GM19467 (cell line): ENCODE measurements at regions not wholly inside any gene's neighbourhood (a gene's known extent, or its start where the extent isn't known, plus 50 kb on each side); places are given as distances from the start of the nearest gene placed in this dataset.
"Not testable (repeated sequence)": the region's sequence is repeated elsewhere in the genome, so short reads cannot be mapped to it uniquely, and the experiment has no call there.

ENCODE experiments used
- ATAC-seq: cut with Tn5 transposase; IDR thresholded peaks from one replicate; pipeline ENCODE4 v1.9.1; 2021; ENCODE audit warnings: mild to moderate bottlenecking, moderate library complexity; ENCODE audit not compliant: unreplicated experiment

- no peak for ATAC-seq
Measured at GRCh38 chr4:156118507-156119220, 165.0 kb upstream of the CTSO start.

GRCh38 chr4:156117743-156118142, 164.1 kb upstream of the CTSO start:
- ATAC-seq, result no peak

- no peak for ATAC-seq
Measured at GRCh38 chr4:156116991-156117390, 163.3 kb upstream of the CTSO start.

- no peak for ATAC-seq
Measured at GRCh38 chr4:156113138-156113765, 159.6 kb upstream of the CTSO start.

GRCh38 chr4:156111686-156112085, 158.0 kb upstream of the CTSO start:
- no peak for ATAC-seq

GRCh38 chr4:156109943-156110900, 156.6 kb upstream of the CTSO start:
- ATAC-seq, result no peak

- not testable (repeated sequence) for ATAC-seq
Measured at GRCh38 chr4:156109087-156109486, 155.4 kb upstream of the CTSO start.

GRCh38 chr4:156103311-156103710, 149.6 kb upstream of the CTSO start:
- ATAC-seq, result no peak

- ATAC-seq, result no peak
Measured at GRCh38 chr4:156102411-156102810, 148.7 kb upstream of the CTSO start.

GRCh38 chr4:156101571-156101970, 147.9 kb upstream of the CTSO start:
- no peak for ATAC-seq

- ATAC-seq, result no peak
Measured at GRCh38 chr4:156100651-156101050, 147.0 kb upstream of the CTSO start.

GRCh38 chr4:156098805-156099204, 145.1 kb upstream of the CTSO start:
- ATAC-seq, result no peak

GRCh38 chr4:156085100-156085499, 131.4 kb upstream of the CTSO start:
- ATAC-seq, result no peak

GRCh38 chr4:156084373-156084772, 130.7 kb upstream of the CTSO start:
- no peak for ATAC-seq

GRCh38 chr4:156073976-156074375, 120.3 kb upstream of the CTSO start:
- ATAC-seq, result no peak

GRCh38 chr4:156060661-156061060, 107.0 kb upstream of the CTSO start:
- no peak for ATAC-seq

GRCh38 chr4:156053174-156053573, 99.5 kb upstream of the CTSO start:
- ATAC-seq, result no peak

GRCh38 chr4:156052116-156052515, 98.5 kb upstream of the CTSO start:
- no peak for ATAC-seq

GRCh38 chr4:156038772-156039171, 85.1 kb upstream of the CTSO start:
- no peak for ATAC-seq

GRCh38 chr4:156036496-156036895, 82.8 kb upstream of the CTSO start:
- ATAC-seq, result no peak

GRCh38 chr4:156029691-156030090, 76.0 kb upstream of the CTSO start:
- ATAC-seq, result no peak

- ATAC-seq, result no peak
Measured at GRCh38 chr4:156021298-156021697, 67.6 kb upstream of the CTSO start.
